Suprapubic skin (tissue), 4 donors: ENCODE measurements at regions not wholly inside any gene's neighbourhood (a gene's known extent, or its start where the extent isn't known, plus 50 kb on each side); places are given as distances from the start of the nearest gene placed in this dataset.
"Not testable (repeated sequence)": the region's sequence is repeated elsewhere in the genome, so short reads cannot be mapped to it uniquely, and the experiment has no call there.

Source experiments
- DNase-seq, 2 donors: peaks; one replicate each; pipeline ENCODE4 v3.0.0-alpha.2; 2019; ENCODE audit warnings: low spot score in 2 of 2
- H3K27ac ChIP-seq: fragments of 200-600 bp; sonication (generic); one replicate; pipeline ENCODE4 v1.5.1; 2019
- H3K27me3 ChIP-seq: fragments of 200-600 bp; sonication (generic); one replicate; pipeline ENCODE4 v1.5.1; 2019
- H3K36me3 ChIP-seq: fragments of 200-600 bp; sonication (generic); one replicate; pipeline ENCODE4 v1.5.1; 2019
- H3K4me1 ChIP-seq: fragments of 200-600 bp; sonication (generic); one replicate; pipeline ENCODE4 v1.5.1; 2019
- H3K4me3 ChIP-seq: fragments of 200-600 bp; sonication (generic); one replicate; pipeline ENCODE4 v1.5.1; 2019; ENCODE audit warnings: mild to moderate bottlenecking
- H3K9me3 ChIP-seq: fragments of 200-600 bp; sonication (generic); one replicate; pipeline ENCODE4 v1.5.1; 2019
- CTCF ChIP-seq, 2 donors: fragments of 200-600 bp in 1 of 2; fragments of 450-650 bp in 1 of 2; sonication (generic) in 1 of 2; IDR thresholded peaks; one replicate each; pipeline ENCODE4 v1.5.1; 2016 to 2019; ENCODE audit warnings: antibody characterized with exemption in 2 of 2, mild to moderate bottlenecking in 1 of 2, moderate library complexity in 1 of 2
- EP300 ChIP-seq: sonication (generic); formaldehyde crosslinking; IDR thresholded peaks from one replicate; pipeline ENCODE4 v1.6.1; 2017; ENCODE audit warnings: antibody characterized with exemption
- POLR2A ChIP-seq, 2 donors: fragments of 450-650 bp; IDR thresholded peaks; one replicate each; pipeline ENCODE4 v1.6.1; 2017; ENCODE audit warnings: antibody characterized with exemption in 2 of 2, mild to moderate bottlenecking in 2 of 2, moderate library complexity in 2 of 2
- POLR2AphosphoS5 ChIP-seq, 3 donors: sonication (generic); formaldehyde crosslinking; IDR thresholded peaks; one replicate each; pipeline ENCODE4 v1.6.1; 2017; ENCODE audit warnings: antibody characterized with exemption in 3 of 3
- WGBS: methylation state at CpG from one replicate; pipeline ENCODE4 v1.1.5; 2018; 5-methylcytosine and 5-hydroxymethylcytosine counted together

GRCh38 chr4:112708772-112709171 lies 71.8 kb downstream of the LARP7 start:
- WGBS: 87% methylated on average over 2 of the region's 2 CpGs
- Histone ChIP-seq H3K36me3 (no peaks in the 10 kb centered on the region), H3K4me1 (peaks cover 10% of the 10 kb centered on the region), H3K9me3 (no peaks in the 10 kb centered on the region), H3K4me3 (no peak overlapping the region), H3K27ac (no peak overlapping the region), H3K27me3 (peaks cover 23% of the 10 kb centered on the region)
- TF ChIP-seq POLR2A (IDR thresholded peaks at IDR 0.05) (no peak), POLR2AphosphoS5 (IDR thresholded peaks at IDR 0.05) (no peak), EP300 (no peak), CTCF (IDR thresholded peaks at IDR 0.05) (no peak)
- DNase-seq: no peak

GRCh38 chr4:112714922-112715901 lies 78.3 kb downstream of the LARP7 start:
- 83% methylated on average over 11 of the region's 11 CpGs for WGBS
- Histone ChIP-seq H3K27ac (no peak overlapping the region), H3K27me3 (no peaks in the 10 kb centered on the region), H3K4me3 (no peak overlapping the region), H3K9me3 (no peaks in the 10 kb centered on the region), H3K4me1 (no peaks in the 10 kb centered on the region), H3K36me3 (no peaks in the 10 kb centered on the region)
- DNase-seq: no peak
- no peak for TF ChIP-seq CTCF (IDR thresholded peaks at IDR 0.05)
- no peak for TF ChIP-seq POLR2AphosphoS5 (IDR thresholded peaks at IDR 0.05)
- TF ChIP-seq EP300: no peak
- TF ChIP-seq POLR2A (IDR thresholded peaks at IDR 0.05): no peak

GRCh38 chr4:112717856-112718255 lies 80.9 kb downstream of the LARP7 start:
- no peaks in the 10 kb centered on the region for H3K27me3 ChIP-seq
- DNase-seq: no peak
- H3K4me1 ChIP-seq: no peaks in the 10 kb centered on the region
- no peaks in the 10 kb centered on the region for H3K9me3 ChIP-seq
- H3K27ac ChIP-seq: no peak overlapping the region
- 100% methylated on average over 1 of the region's 1 CpG for WGBS
- TF ChIP-seq POLR2A (IDR thresholded peaks at IDR 0.05) (no peak), CTCF (IDR thresholded peaks at IDR 0.05) (no peak), EP300 (no peak), POLR2AphosphoS5 (IDR thresholded peaks at IDR 0.05) (no peak)
- H3K36me3 ChIP-seq: no peaks in the 10 kb centered on the region
- H3K4me3 ChIP-seq: no peak overlapping the region

- Histone ChIP-seq H3K36me3 (no peaks in the 10 kb centered on the region), H3K9me3 (no peaks in the 10 kb centered on the region), H3K4me3 (no peak overlapping the region), H3K27me3 (no peaks in the 10 kb centered on the region), H3K4me1 (no peaks in the 10 kb centered on the region), H3K27ac (no peak overlapping the region)
- no peak for DNase-seq
- no peak for TF ChIP-seq CTCF (IDR thresholded peaks at IDR 0.05)
- TF ChIP-seq POLR2AphosphoS5 (IDR thresholded peaks at IDR 0.05): no peak
- TF ChIP-seq POLR2A (IDR thresholded peaks at IDR 0.05): no peak
- no peak for TF ChIP-seq EP300
Measured at GRCh38 chr4:112721627-112722026, 84.7 kb downstream of the LARP7 start.

GRCh38 chr4:112726041-112726440 lies 89.1 kb downstream of the LARP7 start:
- no peaks in the 10 kb centered on the region for H3K4me1 ChIP-seq
- WGBS: 55% methylated on average over 1 of the region's 1 CpG
- H3K36me3 ChIP-seq: no peaks in the 10 kb centered on the region
- no peaks in the 10 kb centered on the region for H3K27me3 ChIP-seq
- no peak overlapping the region for H3K27ac ChIP-seq
- no peaks in the 10 kb centered on the region for H3K9me3 ChIP-seq
- DNase-seq: no peak
- no peak overlapping the region for H3K4me3 ChIP-seq
- TF ChIP-seq POLR2AphosphoS5 (IDR thresholded peaks at IDR 0.05) (no peak), POLR2A (IDR thresholded peaks at IDR 0.05) (no peak), EP300 (no peak), CTCF (IDR thresholded peaks at IDR 0.05) (no peak)

- not testable (repeated sequence) for H3K9me3 ChIP-seq, H3K36me3 ChIP-seq, H3K4me3 ChIP-seq, H3K27me3 ChIP-seq, DNase-seq, H3K27ac ChIP-seq, H3K4me1 ChIP-seq
- WGBS: 89% methylated on average over 16 of the region's 16 CpGs
Measured at GRCh38 chr4:112727728-112728127, 90.8 kb downstream of the LARP7 start.
